ENCODE measurements at regions not wholly inside any gene's neighbourhood (a gene's known extent, or its start where the extent isn't known, plus 50 kb on each side); places are given as distances from the start of the nearest gene placed in this dataset.
"Not testable (repeated sequence)": the region's sequence is repeated elsewhere in the genome, so short reads cannot be mapped to it uniquely, and the experiment has no call there.

GRCh38 chr17:70577456-70577855 is 408.1 kb downstream of the KCNJ2 start:
- DNase-seq (ENCODE audit: low read depth) = no peak

GRCh38 chr17:70581459-70581858 is 412.1 kb downstream of the KCNJ2 start:
- DNase-seq (ENCODE audit: low read depth) = no peak

GRCh38 chr17:70582777-70583176 is 413.4 kb downstream of the KCNJ2 start:
- no peak for DNase-seq (ENCODE audit: low read depth)

- DNase-seq (ENCODE audit: low read depth) = no peak
Measured at GRCh38 chr17:70584255-70584654, 414.9 kb downstream of the KCNJ2 start.

- peak; percentile 58 for DNase-seq (ENCODE audit: low read depth)
Measured at GRCh38 chr17:70588003-70588402, 418.7 kb downstream of the KCNJ2 start.

- DNase-seq (ENCODE audit: low read depth) = no peak
Measured at GRCh38 chr17:70597774-70598173, 428.4 kb downstream of the KCNJ2 start.

- DNase-seq (ENCODE audit: low read depth) = no peak
Measured at GRCh38 chr17:70599198-70599597, 429.9 kb downstream of the KCNJ2 start.

- DNase-seq (ENCODE audit: low read depth) = not testable (repeated sequence)
Measured at GRCh38 chr17:70599945-70600344, 430.6 kb downstream of the KCNJ2 start.

GRCh38 chr17:70603226-70603625 is 433.9 kb downstream of the KCNJ2 start:
- DNase-seq (ENCODE audit: low read depth) = no peak

GRCh38 chr17:70604854-70605253 is 435.5 kb downstream of the KCNJ2 start:
- no peak for DNase-seq (ENCODE audit: low read depth)

- DNase-seq (ENCODE audit: low read depth) = no peak
Measured at GRCh38 chr17:70606086-70606485, 436.8 kb downstream of the KCNJ2 start.

- DNase-seq (ENCODE audit: low read depth) = no peak
Measured at GRCh38 chr17:70608193-70608592, 438.9 kb downstream of the KCNJ2 start.

GRCh38 chr17:70608957-70609356 is 439.6 kb downstream of the KCNJ2 start:
- DNase-seq (ENCODE audit: low read depth) = no peak

- no peak for DNase-seq (ENCODE audit: low read depth)
Measured at GRCh38 chr17:70609566-70609965, 440.2 kb downstream of the KCNJ2 start.

- no peak for DNase-seq (ENCODE audit: low read depth)
Measured at GRCh38 chr17:70610161-70610560, 440.8 kb downstream of the KCNJ2 start.

GRCh38 chr17:70613681-70614080 is 444.3 kb downstream of the KCNJ2 start:
- no peak for DNase-seq (ENCODE audit: low read depth)

GRCh38 chr17:70615831-70616230 is 446.5 kb downstream of the KCNJ2 start:
- no peak for DNase-seq (ENCODE audit: low read depth)

- no peak for DNase-seq (ENCODE audit: low read depth)
Measured at GRCh38 chr17:70618641-70619040, 449.3 kb downstream of the KCNJ2 start.

GRCh38 chr17:70621566-70621965 is 452.2 kb downstream of the KCNJ2 start:
- no peak for DNase-seq (ENCODE audit: low read depth)

GRCh38 chr17:70622368-70623260 is 453.3 kb downstream of the KCNJ2 start:
- DNase-seq (ENCODE audit: low read depth) = peak; percentile 40

GRCh38 chr17:70624211-70624610 is 454.9 kb downstream of the KCNJ2 start:
- DNase-seq (ENCODE audit: low read depth) = no peak

GRCh38 chr17:70629902-70630301 is 460.6 kb downstream of the KCNJ2 start:
- no peak for DNase-seq (ENCODE audit: low read depth)

GRCh38 chr17:70636517-70637133 is 467.3 kb downstream of the KCNJ2 start:
- DNase-seq (ENCODE audit: low read depth) = peak; percentile 37

Measured in HT1080 (cell line).